ENCODE measurements at regions not wholly inside any gene's neighbourhood (a gene's known extent, or its start where the extent isn't known, plus 50 kb on each side); places are given as distances from the start of the nearest gene placed in this dataset.

DNA sequence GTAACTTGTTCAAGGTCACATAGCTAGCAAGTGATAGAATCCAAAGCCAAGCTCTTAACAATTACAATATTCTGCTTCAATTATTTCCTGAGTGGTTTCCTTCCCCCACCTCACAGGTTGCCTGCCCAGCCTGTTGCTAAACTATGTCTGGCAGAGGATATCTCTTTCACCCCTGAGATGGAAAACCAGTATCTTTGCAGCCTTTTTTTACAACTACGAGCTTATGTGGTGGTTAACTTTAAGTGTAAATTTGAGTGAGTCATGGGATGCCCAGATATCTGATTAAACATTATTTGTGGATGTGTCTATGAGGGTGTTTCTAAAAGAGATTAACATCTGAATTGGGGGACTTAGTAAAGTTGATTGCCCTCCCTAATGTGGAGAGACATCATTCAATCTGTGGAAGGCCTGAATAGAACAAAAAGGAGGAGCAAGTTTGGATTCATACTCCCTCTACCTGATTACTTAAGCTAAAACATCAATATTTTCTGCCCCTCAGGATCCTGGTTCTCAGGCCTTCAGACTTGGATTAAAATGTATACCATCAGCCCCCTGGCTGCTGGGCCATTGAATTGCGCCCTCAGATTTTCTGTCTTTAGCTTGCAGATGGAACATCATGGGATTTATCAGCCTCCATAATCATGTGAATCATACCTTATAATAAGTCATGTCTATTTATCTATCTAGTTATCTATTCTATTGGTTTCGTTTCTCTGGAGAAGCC lies 911.9 kb downstream of the METTL15 start:
- no peak for TF ChIP-seq EZH2 (IDR thresholded peaks at IDR 0.05)
- TF ChIP-seq POLR2AphosphoS5 (IDR thresholded peaks at IDR 0.05; ENCODE audit: borderline replicate concordance, low read depth, low read length): no peak
